OCI-LY1 (cell line): ENCODE measurements at regions not wholly inside any gene's neighbourhood (a gene's known extent, or its start where the extent isn't known, plus 50 kb on each side); places are given as distances from the start of the nearest gene placed in this dataset.

ENCODE experiments used
- EZH2 ChIP-seq: fragments of 200-600 bp; sonication (generic), shearing (Covaris generic); IDR thresholded peaks from 2 replicates; pipeline ENCODE4 v1.8.0; 2017; ENCODE audit warnings: borderline replicate concordance, mixed run types, mild to moderate bottlenecking, antibody characterized with exemption, low read length, moderate library complexity, mixed read lengths
- TF ChIP-seq, protein P1 (sequence below): fragments of 200-600 bp; sonication (generic), shearing (Covaris generic); IDR thresholded peaks from 2 replicates; pipeline ENCODE4 v1.5.1; 2017; ENCODE audit warnings: mild to moderate bottlenecking, antibody characterized with exemption, low read length, moderate library complexity, mixed read lengths

DNA sequence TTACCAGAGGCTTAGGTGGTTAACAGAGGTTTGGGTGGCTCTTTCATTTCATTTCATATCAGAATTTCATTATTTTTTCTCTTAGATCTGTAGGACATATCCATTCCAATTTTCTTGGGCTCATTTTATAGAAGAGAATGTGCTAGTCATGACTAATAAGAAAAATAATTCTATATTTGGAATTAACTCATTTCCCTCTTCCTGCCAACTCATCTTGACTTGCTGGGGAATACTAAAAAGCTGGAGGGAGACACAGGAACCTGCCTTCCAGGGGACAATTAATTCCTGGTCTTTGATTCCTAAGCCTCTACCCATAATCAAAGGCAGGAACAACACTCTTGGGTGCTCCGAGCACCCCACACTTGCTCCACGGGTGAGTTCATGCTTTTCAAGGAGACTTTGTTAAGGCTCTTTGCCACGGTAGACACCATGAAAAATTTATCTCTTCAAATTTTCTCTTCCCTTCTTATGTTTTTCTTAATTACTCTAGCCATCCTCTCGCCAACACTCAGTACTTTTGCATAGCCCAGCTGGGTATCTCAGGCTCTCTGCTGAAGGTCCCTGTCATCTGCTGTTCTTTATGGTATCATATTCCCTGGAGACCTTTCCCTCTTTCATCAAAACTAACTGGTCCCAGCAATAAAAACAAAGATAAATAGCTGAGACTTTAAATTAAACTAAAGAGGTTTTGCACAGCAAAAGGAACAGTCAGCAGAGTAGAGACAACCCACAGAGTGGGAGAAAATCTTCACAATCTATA lies 273.9 kb downstream of the NPR3 start:
- no peak for TF ChIP-seq EZH2
- TF ChIP-seq, protein P1, sequence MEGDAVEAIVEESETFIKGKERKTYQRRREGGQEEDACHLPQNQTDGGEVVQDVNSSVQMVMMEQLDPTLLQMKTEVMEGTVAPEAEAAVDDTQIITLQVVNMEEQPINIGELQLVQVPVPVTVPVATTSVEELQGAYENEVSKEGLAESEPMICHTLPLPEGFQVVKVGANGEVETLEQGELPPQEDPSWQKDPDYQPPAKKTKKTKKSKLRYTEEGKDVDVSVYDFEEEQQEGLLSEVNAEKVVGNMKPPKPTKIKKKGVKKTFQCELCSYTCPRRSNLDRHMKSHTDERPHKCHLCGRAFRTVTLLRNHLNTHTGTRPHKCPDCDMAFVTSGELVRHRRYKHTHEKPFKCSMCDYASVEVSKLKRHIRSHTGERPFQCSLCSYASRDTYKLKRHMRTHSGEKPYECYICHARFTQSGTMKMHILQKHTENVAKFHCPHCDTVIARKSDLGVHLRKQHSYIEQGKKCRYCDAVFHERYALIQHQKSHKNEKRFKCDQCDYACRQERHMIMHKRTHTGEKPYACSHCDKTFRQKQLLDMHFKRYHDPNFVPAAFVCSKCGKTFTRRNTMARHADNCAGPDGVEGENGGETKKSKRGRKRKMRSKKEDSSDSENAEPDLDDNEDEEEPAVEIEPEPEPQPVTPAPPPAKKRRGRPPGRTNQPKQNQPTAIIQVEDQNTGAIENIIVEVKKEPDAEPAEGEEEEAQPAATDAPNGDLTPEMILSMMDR: no peak
